ENCODE measurements at regions not wholly inside any gene's neighbourhood (a gene's known extent, or its start where the extent isn't known, plus 50 kb on each side); places are given as distances from the start of the nearest gene placed in this dataset.

DNA sequence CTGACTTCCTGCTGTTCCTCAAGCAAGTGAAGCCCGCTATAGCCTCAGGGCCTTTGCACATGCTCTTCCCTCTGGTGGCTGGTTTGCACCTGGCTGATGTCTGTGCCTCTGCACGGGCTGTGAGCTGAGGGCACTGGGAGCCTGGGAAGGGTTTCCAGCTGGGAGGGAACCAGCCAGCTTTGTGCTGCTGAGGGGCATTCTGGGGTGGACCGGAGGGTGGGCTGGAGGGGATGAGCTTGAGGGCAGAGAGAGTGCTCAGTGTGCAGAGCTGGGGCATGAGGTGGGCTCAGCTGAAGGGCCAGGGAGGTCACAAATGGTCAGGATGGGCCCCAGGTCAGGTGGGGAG, 305.7 kb downstream of the MATN1 start:
- FAIRE-seq = no peak
- H3K36me3 Mint-ChIP-seq (ENCODE audit: low read depth, unreplicated experiment) = no peaks in the 10 kb centered on the region
- H4K20me1 ChIP-seq (ENCODE audit: insufficient read depth, low read length) = no peaks in the 10 kb centered on the region
- no peaks in the 10 kb centered on the region for H3K9me3 ChIP-seq (ENCODE audit: insufficient read depth, low read depth, low read length)
- peaks cover 3% of the 10 kb centered on the region for H3K27me3 ChIP-seq (ENCODE audit: insufficient read depth, low read length)
- no peak overlapping the region for H3K27ac ChIP-seq (ENCODE audit: low read depth, low read length)
- H3K9me3 Mint-ChIP-seq (ENCODE audit: unreplicated experiment) = peaks cover 11% of the 10 kb centered on the region
- no peak overlapping the region for H2AFZ ChIP-seq (ENCODE audit: low read depth, low read length)
- peaks cover 48% of the 10 kb centered on the region for H3K27me3 Mint-ChIP-seq (ENCODE audit: low read depth, unreplicated experiment)
- no peaks in the 10 kb centered on the region for H3K4me1 Mint-ChIP-seq (ENCODE audit: low read depth, unreplicated experiment)
- no peaks in the 10 kb centered on the region for H3K4me1 ChIP-seq (ENCODE audit: insufficient read depth, low read length)
- H3K79me2 ChIP-seq (ENCODE audit: insufficient read depth, low read length) = no peaks in the 10 kb centered on the region
- no peak overlapping the region for H3K4me3 ChIP-seq (ENCODE audit: insufficient read depth, low read depth, low read length)
- H3K9ac ChIP-seq (ENCODE audit: low read length) = no peak overlapping the region
- no peak overlapping the region for H3K4me3 Mint-ChIP-seq (ENCODE audit: unreplicated experiment)
- DNase-seq (ENCODE audit: low read depth) = no peak
- H3K27ac Mint-ChIP-seq (ENCODE audit: unreplicated experiment) = no peak overlapping the region
- no peaks in the 10 kb centered on the region for H3K36me3 ChIP-seq (ENCODE audit: insufficient read depth, low read length)
- no peak for TF ChIP-seq EZH2 (IDR thresholded peaks at IDR 0.05; ENCODE audit: insufficient read depth, low read length)
- TF ChIP-seq, protein P1, sequence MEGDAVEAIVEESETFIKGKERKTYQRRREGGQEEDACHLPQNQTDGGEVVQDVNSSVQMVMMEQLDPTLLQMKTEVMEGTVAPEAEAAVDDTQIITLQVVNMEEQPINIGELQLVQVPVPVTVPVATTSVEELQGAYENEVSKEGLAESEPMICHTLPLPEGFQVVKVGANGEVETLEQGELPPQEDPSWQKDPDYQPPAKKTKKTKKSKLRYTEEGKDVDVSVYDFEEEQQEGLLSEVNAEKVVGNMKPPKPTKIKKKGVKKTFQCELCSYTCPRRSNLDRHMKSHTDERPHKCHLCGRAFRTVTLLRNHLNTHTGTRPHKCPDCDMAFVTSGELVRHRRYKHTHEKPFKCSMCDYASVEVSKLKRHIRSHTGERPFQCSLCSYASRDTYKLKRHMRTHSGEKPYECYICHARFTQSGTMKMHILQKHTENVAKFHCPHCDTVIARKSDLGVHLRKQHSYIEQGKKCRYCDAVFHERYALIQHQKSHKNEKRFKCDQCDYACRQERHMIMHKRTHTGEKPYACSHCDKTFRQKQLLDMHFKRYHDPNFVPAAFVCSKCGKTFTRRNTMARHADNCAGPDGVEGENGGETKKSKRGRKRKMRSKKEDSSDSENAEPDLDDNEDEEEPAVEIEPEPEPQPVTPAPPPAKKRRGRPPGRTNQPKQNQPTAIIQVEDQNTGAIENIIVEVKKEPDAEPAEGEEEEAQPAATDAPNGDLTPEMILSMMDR (IDR thresholded peaks at IDR 0.05; ENCODE audit: insufficient read depth, low read depth, low read length) = no peak
- no peak overlapping the region for H3K4me2 ChIP-seq (ENCODE audit: low read length)

DNA sequence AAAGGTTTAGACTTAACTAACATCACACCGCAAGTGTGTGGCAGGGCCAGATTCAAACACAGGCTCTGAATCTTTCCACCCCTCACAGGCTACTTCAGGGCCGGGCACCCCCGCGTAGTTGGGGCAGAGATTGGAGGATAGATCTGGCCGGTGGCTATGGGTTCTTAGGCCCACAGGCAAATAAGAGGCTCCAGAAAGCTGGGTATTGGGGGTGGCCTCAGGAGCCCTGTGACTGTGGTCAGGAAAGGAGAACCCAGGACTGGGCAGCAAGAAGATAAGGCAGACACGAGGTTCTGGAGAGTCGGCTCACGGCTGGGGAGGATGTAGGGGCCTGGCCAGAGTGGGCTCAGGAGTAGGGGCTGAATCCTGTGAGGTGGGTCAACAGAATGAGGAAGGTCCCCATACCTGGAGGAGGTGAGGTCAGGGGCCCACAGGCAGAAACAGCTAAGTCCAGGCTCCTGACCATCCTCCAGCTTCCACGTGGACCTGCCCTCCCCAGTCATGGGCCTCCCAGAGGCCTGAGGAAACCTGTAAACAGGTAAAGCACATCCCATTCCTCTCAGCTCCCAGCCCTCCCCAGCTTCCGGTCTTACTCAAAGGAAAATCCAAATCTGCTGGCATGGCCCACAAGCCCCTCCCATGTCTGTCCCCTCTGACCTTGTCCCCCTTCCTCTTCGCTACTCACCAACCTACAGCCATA, 306.2 kb downstream of the MATN1 start:
- Histone ChIP-seq H3K4me1 (ENCODE audit: insufficient read depth, low read length) (no peaks in the 10 kb centered on the region), H3K27ac (ENCODE audit: low read depth, low read length) (no peak overlapping the region), H3K4me3 (ENCODE audit: insufficient read depth, low read depth, low read length) (no peak overlapping the region), H3K9me3 (ENCODE audit: insufficient read depth, low read depth, low read length) (no peaks in the 10 kb centered on the region), H3K36me3 (ENCODE audit: insufficient read depth, low read length) (no peaks in the 10 kb centered on the region), H3K79me2 (ENCODE audit: insufficient read depth, low read length) (no peaks in the 10 kb centered on the region), H2AFZ (ENCODE audit: low read depth, low read length) (no peak overlapping the region), H3K4me2 (ENCODE audit: low read length) (no peak overlapping the region), H4K20me1 (ENCODE audit: insufficient read depth, low read length) (no peaks in the 10 kb centered on the region), H3K9ac (ENCODE audit: low read length) (no peak overlapping the region), H3K27me3 (ENCODE audit: insufficient read depth, low read length) (peaks cover 3% of the 10 kb centered on the region)
- FAIRE-seq = no peak
- H3K9me3 Mint-ChIP-seq (ENCODE audit: unreplicated experiment) = peaks cover 11% of the 10 kb centered on the region
- no peaks in the 10 kb centered on the region for H3K4me1 Mint-ChIP-seq (ENCODE audit: low read depth, unreplicated experiment)
- TF ChIP-seq EZH2 (IDR thresholded peaks at IDR 0.05; ENCODE audit: insufficient read depth, low read length) = no peak
- TF ChIP-seq, protein P1 (IDR thresholded peaks at IDR 0.05; ENCODE audit: insufficient read depth, low read depth, low read length) = no peak
- no peak overlapping the region for H3K27ac Mint-ChIP-seq (ENCODE audit: unreplicated experiment)
- no peak for DNase-seq (ENCODE audit: low read depth)
- no peak overlapping the region for H3K4me3 Mint-ChIP-seq (ENCODE audit: unreplicated experiment)
- H3K27me3 Mint-ChIP-seq (ENCODE audit: low read depth, unreplicated experiment) = peaks cover 47% of the 10 kb centered on the region
- no peaks in the 10 kb centered on the region for H3K36me3 Mint-ChIP-seq (ENCODE audit: low read depth, unreplicated experiment)

DNA sequence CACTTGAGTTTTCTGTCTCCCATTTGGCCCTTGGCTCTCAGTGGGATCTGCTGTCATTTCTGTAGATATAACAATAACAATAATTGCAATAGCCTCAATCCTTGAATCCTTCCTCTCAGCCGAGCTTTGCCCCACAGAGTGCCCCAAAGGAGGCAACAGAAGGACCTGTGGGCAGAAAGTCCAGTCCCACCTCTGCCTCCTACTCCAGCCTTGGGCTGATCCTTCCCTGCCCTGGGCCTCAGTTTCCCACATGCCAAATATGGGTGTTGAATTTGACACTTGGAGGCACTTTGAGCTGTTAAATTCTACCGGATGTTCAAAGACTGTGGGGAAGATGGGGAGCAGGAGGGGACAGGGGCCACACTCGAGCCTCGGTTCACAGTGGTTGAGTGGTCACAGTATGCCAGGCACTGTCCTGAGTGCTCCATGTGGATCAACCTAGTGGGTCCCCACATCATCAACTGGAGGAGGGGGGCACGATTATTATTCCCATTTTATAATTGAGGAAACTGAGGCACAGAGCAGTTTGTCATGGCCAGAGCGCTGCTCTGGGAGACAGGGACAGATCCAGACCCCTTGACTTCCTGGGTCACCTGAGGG, 307.1 kb downstream of the MATN1 start:
- TF ChIP-seq, protein P1 (IDR thresholded peaks at IDR 0.05; ENCODE audit: insufficient read depth, low read depth, low read length) = no peak
- TF ChIP-seq EZH2 (IDR thresholded peaks at IDR 0.05; ENCODE audit: insufficient read depth, low read length) = no peak
- Mint-ChIP-seq H3K27me3 (ENCODE audit: low read depth, unreplicated experiment) (peaks cover 46% of the 10 kb centered on the region), H3K36me3 (ENCODE audit: low read depth, unreplicated experiment) (no peaks in the 10 kb centered on the region), H3K27ac (ENCODE audit: unreplicated experiment) (no peak overlapping the region), H3K9me3 (ENCODE audit: unreplicated experiment) (peaks cover 11% of the 10 kb centered on the region), H3K4me1 (ENCODE audit: low read depth, unreplicated experiment) (no peaks in the 10 kb centered on the region), H3K4me3 (ENCODE audit: unreplicated experiment) (no peak overlapping the region)
- no peak for DNase-seq (ENCODE audit: low read depth)
- peaks cover 3% of the 10 kb centered on the region for H3K27me3 ChIP-seq (ENCODE audit: insufficient read depth, low read length)
- H3K9me3 ChIP-seq (ENCODE audit: insufficient read depth, low read depth, low read length) = no peaks in the 10 kb centered on the region
- H4K20me1 ChIP-seq (ENCODE audit: insufficient read depth, low read length) = no peaks in the 10 kb centered on the region
- no peak for FAIRE-seq
- H3K36me3 ChIP-seq (ENCODE audit: insufficient read depth, low read length) = no peaks in the 10 kb centered on the region
- H3K9ac ChIP-seq (ENCODE audit: low read length) = no peak overlapping the region
- H3K4me3 ChIP-seq (ENCODE audit: insufficient read depth, low read depth, low read length) = no peak overlapping the region
- no peak overlapping the region for H3K4me2 ChIP-seq (ENCODE audit: low read length)
- no peaks in the 10 kb centered on the region for H3K4me1 ChIP-seq (ENCODE audit: insufficient read depth, low read length)
- no peak overlapping the region for H2AFZ ChIP-seq (ENCODE audit: low read depth, low read length)
- H3K79me2 ChIP-seq (ENCODE audit: insufficient read depth, low read length) = no peaks in the 10 kb centered on the region
- no peak overlapping the region for H3K27ac ChIP-seq (ENCODE audit: low read depth, low read length)
